DOHH2 (cell line): ENCODE measurements at regions not wholly inside any gene's neighbourhood (a gene's known extent, or its start where the extent isn't known, plus 50 kb on each side); places are given as distances from the start of the nearest gene placed in this dataset.

Experiments
- EZH2phosphoT487 ChIP-seq: fragments of 200-600 bp; sonication (generic); IDR thresholded peaks from 2 replicates; pipeline ENCODE4 v1.6.1; 2017; ENCODE audit warnings: borderline replicate concordance, mild to moderate bottlenecking, antibody characterized with exemption, low read length, moderate library complexity, mixed read lengths
- TF ChIP-seq, protein P1 (sequence below): fragments of 200-600 bp; sonication (generic); IDR thresholded peaks from one replicate; pipeline ENCODE4 v1.5.1; 2014; ENCODE audit warnings: antibody characterized with exemption, mild to moderate bottlenecking, low read depth, low read length; ENCODE audit not compliant: poor library complexity, severe bottlenecking

DNA sequence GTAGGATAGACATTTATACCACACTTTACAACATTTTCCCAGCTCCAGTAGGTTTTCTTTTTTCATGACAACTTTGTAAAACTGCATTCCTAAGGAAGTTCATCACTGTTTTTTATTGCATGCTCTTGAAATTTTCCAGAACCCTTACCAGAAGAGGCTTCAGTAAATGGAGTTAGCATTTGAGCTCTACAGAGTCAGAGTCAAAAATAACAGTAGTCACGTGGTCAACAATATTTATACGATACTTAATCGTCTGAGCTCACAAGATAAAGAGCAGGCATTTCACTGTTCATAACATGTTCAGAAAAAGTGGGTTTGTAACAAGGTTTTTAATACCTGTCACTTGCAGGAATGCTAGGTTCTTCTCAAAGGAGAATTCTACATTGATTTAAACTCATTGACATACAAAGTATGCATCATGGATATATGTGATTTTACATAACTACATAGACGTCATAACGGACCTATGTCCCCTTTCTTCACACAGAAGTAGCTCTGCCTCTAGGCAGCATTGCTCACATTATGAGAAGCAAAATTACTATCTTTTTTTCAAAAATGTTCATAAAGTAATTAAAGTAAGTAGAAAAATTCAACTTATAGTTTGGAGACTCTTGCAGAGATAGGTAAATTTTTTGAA is 187.0 kb upstream of the COL3A1 start:
- TF ChIP-seq, protein P1, sequence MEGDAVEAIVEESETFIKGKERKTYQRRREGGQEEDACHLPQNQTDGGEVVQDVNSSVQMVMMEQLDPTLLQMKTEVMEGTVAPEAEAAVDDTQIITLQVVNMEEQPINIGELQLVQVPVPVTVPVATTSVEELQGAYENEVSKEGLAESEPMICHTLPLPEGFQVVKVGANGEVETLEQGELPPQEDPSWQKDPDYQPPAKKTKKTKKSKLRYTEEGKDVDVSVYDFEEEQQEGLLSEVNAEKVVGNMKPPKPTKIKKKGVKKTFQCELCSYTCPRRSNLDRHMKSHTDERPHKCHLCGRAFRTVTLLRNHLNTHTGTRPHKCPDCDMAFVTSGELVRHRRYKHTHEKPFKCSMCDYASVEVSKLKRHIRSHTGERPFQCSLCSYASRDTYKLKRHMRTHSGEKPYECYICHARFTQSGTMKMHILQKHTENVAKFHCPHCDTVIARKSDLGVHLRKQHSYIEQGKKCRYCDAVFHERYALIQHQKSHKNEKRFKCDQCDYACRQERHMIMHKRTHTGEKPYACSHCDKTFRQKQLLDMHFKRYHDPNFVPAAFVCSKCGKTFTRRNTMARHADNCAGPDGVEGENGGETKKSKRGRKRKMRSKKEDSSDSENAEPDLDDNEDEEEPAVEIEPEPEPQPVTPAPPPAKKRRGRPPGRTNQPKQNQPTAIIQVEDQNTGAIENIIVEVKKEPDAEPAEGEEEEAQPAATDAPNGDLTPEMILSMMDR = no peak
- TF ChIP-seq EZH2phosphoT487 = no peak
